ENCODE measurements at regions not wholly inside any gene's neighbourhood (a gene's known extent, or its start where the extent isn't known, plus 50 kb on each side); places are given as distances from the start of the nearest gene placed in this dataset.

DNA sequence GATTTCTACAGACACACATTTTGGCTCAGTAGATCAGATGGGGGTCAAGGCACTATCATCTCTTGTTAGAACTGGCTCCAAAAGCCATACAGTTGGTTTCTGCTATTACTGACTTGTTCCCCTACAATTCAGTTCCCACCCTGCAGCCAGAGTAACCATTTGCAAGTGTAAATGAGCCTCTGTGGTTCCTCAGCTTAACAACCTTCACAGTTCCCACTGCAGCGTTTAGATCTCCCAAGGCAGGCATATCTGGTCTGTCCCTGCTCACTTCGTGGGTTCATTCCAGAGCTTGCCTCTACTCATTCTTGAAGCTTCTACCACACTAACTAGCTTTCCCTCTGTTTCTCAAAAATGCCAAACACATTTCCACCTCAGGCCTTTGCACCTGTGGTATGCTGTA lies 186.1 kb downstream of the CBLN1 start:
- Histone ChIP-seq H3K27me3 (ENCODE audit: control insufficient read depth, insufficient read depth, low read length) (no peaks in the 10 kb centered on the region), H3K4me1 (ENCODE audit: control insufficient read depth, extremely low read depth, insufficient read depth, low read length) (no peaks in the 10 kb centered on the region), H3K9me3 (ENCODE audit: control insufficient read depth, insufficient read depth, low read depth, low read length) (no peaks in the 10 kb centered on the region), H3K36me3 (ENCODE audit: control insufficient read depth, insufficient read depth, low read length) (no peaks in the 10 kb centered on the region), H4K20me1 (ENCODE audit: control insufficient read depth, extremely low read depth, insufficient read depth, low read length) (no peaks in the 10 kb centered on the region), H3K9ac (ENCODE audit: insufficient read depth, low read length) (no peak overlapping the region), H3K79me2 (ENCODE audit: control insufficient read depth, insufficient read depth, low read length) (no peaks in the 10 kb centered on the region), H2AFZ (ENCODE audit: low read length) (no peak overlapping the region), H3K4me2 (ENCODE audit: extremely low read depth, insufficient read depth, low read length) (no peak overlapping the region), H3K4me3 (replicated peaks in 1 of 4; ENCODE audit: control extremely low read depth in 1 of 4, insufficient read depth in 1 of 4, low read depth in 3 of 4, low read length in 4 of 4) (no peak overlapping the region), H3K27ac (ENCODE audit: insufficient read depth, low read length) (no peak overlapping the region)
- no peak for TF ChIP-seq EZH2 (IDR thresholded peaks at IDR 0.05; ENCODE audit: low read length, missing control alignments)
- TF ChIP-seq, protein P1, sequence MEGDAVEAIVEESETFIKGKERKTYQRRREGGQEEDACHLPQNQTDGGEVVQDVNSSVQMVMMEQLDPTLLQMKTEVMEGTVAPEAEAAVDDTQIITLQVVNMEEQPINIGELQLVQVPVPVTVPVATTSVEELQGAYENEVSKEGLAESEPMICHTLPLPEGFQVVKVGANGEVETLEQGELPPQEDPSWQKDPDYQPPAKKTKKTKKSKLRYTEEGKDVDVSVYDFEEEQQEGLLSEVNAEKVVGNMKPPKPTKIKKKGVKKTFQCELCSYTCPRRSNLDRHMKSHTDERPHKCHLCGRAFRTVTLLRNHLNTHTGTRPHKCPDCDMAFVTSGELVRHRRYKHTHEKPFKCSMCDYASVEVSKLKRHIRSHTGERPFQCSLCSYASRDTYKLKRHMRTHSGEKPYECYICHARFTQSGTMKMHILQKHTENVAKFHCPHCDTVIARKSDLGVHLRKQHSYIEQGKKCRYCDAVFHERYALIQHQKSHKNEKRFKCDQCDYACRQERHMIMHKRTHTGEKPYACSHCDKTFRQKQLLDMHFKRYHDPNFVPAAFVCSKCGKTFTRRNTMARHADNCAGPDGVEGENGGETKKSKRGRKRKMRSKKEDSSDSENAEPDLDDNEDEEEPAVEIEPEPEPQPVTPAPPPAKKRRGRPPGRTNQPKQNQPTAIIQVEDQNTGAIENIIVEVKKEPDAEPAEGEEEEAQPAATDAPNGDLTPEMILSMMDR (conservative IDR thresholded peaks at IDR 0.05 in 1 of 2, IDR thresholded peaks at IDR 0.05 in 1 of 2; ENCODE audit: low read depth in 1 of 2, low read length in 2 of 2): no peak
- no peak for DNase-seq (ENCODE audit: low read depth in 2 of 2)

DNA sequence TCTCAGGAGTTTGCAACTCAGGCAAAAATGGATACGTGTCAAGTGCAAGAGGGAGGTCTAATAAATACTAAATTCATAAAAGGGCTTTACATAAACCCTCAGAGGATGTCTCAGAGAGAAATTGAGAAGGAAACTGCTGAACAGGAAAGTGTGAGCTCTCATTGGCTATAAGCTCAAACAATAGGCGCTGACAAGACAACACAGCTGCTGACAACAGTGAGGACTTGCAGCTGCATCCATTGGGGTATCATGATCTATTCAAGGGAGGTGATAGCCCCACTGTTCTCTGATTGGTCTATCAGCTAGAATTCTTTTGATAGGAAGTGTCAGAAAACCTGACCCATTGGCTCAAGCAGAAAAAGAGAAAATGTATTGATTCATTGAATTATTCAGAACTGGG lies 187.2 kb downstream of the CBLN1 start:
- Histone ChIP-seq H3K4me1 (ENCODE audit: control insufficient read depth, extremely low read depth, insufficient read depth, low read length) (no peaks in the 10 kb centered on the region), H3K79me2 (ENCODE audit: control insufficient read depth, insufficient read depth, low read length) (no peaks in the 10 kb centered on the region), H3K9ac (ENCODE audit: insufficient read depth, low read length) (no peak overlapping the region), H3K27me3 (ENCODE audit: control insufficient read depth, insufficient read depth, low read length) (no peaks in the 10 kb centered on the region), H4K20me1 (ENCODE audit: control insufficient read depth, extremely low read depth, insufficient read depth, low read length) (no peaks in the 10 kb centered on the region), H3K4me2 (ENCODE audit: extremely low read depth, insufficient read depth, low read length) (no peak overlapping the region), H3K9me3 (ENCODE audit: control insufficient read depth, insufficient read depth, low read depth, low read length) (no peaks in the 10 kb centered on the region), H2AFZ (ENCODE audit: low read length) (no peak overlapping the region), H3K36me3 (ENCODE audit: control insufficient read depth, insufficient read depth, low read length) (no peaks in the 10 kb centered on the region), H3K4me3 (replicated peaks in 1 of 4; ENCODE audit: control extremely low read depth in 1 of 4, insufficient read depth in 1 of 4, low read depth in 3 of 4, low read length in 4 of 4) (no peak overlapping the region), H3K27ac (ENCODE audit: insufficient read depth, low read length) (no peak overlapping the region)
- DNase-seq (ENCODE audit: low read depth in 2 of 2): no peak
- TF ChIP-seq EZH2 (IDR thresholded peaks at IDR 0.05; ENCODE audit: low read length, missing control alignments): no peak
- TF ChIP-seq, protein P1 (conservative IDR thresholded peaks at IDR 0.05 in 1 of 2, IDR thresholded peaks at IDR 0.05 in 1 of 2; ENCODE audit: low read depth in 1 of 2, low read length in 2 of 2): no peak

DNA sequence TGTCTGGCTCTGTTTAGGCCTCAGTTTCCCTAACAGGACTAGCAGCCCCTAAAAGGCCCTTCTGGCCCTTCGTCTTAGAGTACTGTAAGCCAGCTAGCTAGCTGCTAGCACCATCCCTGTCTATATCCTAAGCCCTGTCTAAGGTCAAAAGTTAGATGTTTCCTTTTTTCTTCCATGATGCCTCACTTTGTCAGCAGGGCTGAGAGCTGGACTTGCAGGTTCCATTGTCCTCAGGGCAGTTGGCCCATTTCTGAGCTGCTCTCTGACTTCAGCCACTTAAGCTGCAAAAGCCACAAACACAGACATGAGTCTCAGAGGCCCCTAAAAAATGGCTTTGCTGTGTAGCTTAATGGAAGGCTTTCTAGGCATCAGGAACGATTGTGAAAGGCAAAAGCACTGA lies 187.7 kb downstream of the CBLN1 start:
- no peaks in the 10 kb centered on the region for H3K4me1 ChIP-seq (ENCODE audit: control insufficient read depth, extremely low read depth, insufficient read depth, low read length)
- H4K20me1 ChIP-seq (ENCODE audit: control insufficient read depth, extremely low read depth, insufficient read depth, low read length): no peaks in the 10 kb centered on the region
- no peak overlapping the region for H3K4me2 ChIP-seq (ENCODE audit: extremely low read depth, insufficient read depth, low read length)
- no peaks in the 10 kb centered on the region for H3K36me3 ChIP-seq (ENCODE audit: control insufficient read depth, insufficient read depth, low read length)
- no peak overlapping the region for H3K27ac ChIP-seq (ENCODE audit: insufficient read depth, low read length)
- no peaks in the 10 kb centered on the region for H3K79me2 ChIP-seq (ENCODE audit: control insufficient read depth, insufficient read depth, low read length)
- H3K9ac ChIP-seq (ENCODE audit: insufficient read depth, low read length): no peak overlapping the region
- no peak overlapping the region for H3K4me3 ChIP-seq (replicated peaks in 1 of 4; ENCODE audit: control extremely low read depth in 1 of 4, insufficient read depth in 1 of 4, low read depth in 3 of 4, low read length in 4 of 4)
- H3K9me3 ChIP-seq (ENCODE audit: control insufficient read depth, insufficient read depth, low read depth, low read length): no peaks in the 10 kb centered on the region
- TF ChIP-seq, protein P1 (conservative IDR thresholded peaks at IDR 0.05 in 1 of 2, IDR thresholded peaks at IDR 0.05 in 1 of 2; ENCODE audit: low read depth in 1 of 2, low read length in 2 of 2): no peak
- TF ChIP-seq EZH2 (IDR thresholded peaks at IDR 0.05; ENCODE audit: low read length, missing control alignments): no peak
- DNase-seq (ENCODE audit: low read depth in 2 of 2): no peak
- H2AFZ ChIP-seq (ENCODE audit: low read length): no peak overlapping the region
- H3K27me3 ChIP-seq (ENCODE audit: control insufficient read depth, insufficient read depth, low read length): no peaks in the 10 kb centered on the region

Measured in fibroblast of lung (primary cell).